ENCODE measurements at regions not wholly inside any gene's neighbourhood (a gene's known extent, or its start where the extent isn't known, plus 50 kb on each side); places are given as distances from the start of the nearest gene placed in this dataset.

- no peak overlapping the region for H3K9ac ChIP-seq (ENCODE audit: low read depth, low read length)
- H3K4me1 ChIP-seq (ENCODE audit: insufficient read depth, low read length): peaks cover 16% of the 10 kb centered on the region; the same call in 1 of the 2 replicates
- H3K27me3 ChIP-seq (ENCODE audit: insufficient read depth, low read length): no peaks in the 10 kb centered on the region
- no peak overlapping the region for H3K27ac ChIP-seq (ENCODE audit: low read depth, low read length)
- H3K9me3 ChIP-seq (ENCODE audit: insufficient read depth, low read depth, low read length): no peaks in the 10 kb centered on the region
- H3K4me3 ChIP-seq (ENCODE audit: low read length): no peak overlapping the region
- 90% methylated on average over 4 of the region's 4 CpGs for WGBS
- H3K36me3 ChIP-seq (ENCODE audit: insufficient read depth, low read length): no peaks in the 10 kb centered on the region
These were observed 96.2 kb upstream of the RUNX3 start for GRCh38 chr1:25026304-25026703.

DNA sequence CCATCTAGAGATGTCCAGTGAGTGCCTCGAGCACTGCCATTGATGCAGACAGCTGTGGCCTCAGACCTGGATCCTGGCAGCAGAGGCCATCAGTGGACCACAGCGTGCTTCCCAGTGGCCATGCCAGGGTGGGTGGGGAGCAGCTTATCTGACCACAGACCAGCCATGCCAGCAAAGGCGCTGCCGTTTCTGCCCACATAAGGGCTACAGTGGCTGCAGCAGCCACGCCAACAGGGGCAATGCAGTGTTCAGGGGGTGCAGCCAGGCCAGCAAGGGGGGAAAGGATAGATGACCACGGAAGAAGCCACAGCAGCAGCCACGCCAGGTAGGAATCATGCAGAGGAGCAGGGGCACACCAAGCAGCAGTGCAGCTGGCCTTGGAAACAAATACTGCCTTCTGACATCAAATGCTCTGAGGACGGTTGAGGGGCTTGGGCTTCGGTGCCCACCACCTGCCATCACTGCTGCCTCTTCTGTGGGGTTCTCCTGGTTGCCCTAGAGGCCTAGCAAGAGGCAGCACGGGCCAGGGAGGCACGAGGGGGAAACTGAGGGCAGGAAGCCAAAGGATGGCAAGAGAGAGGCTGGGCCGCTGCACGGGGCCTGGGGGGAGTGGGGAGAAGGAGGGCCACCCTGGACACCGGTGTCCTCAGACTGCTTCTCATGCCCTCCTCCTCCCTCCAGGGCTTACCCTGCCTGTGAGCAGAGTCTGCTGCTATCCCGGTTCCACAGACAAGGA is 94.7 kb upstream of the RUNX3 start:
- H3K36me3 ChIP-seq (ENCODE audit: insufficient read depth, low read length): no peaks in the 10 kb centered on the region
- H3K4me3 ChIP-seq (ENCODE audit: low read length): no peak overlapping the region
- WGBS: 93% methylated on average over 14 of the region's 15 CpGs
- H3K9me3 ChIP-seq (ENCODE audit: insufficient read depth, low read depth, low read length): no peaks in the 10 kb centered on the region
- H3K27ac ChIP-seq (ENCODE audit: low read depth, low read length): no peak overlapping the region
- no peaks in the 10 kb centered on the region for H3K27me3 ChIP-seq (ENCODE audit: insufficient read depth, low read length)
- H3K9ac ChIP-seq (ENCODE audit: low read depth, low read length): no peak overlapping the region
- peaks cover 16% of the 10 kb centered on the region; the same call in 1 of the 2 replicates for H3K4me1 ChIP-seq (ENCODE audit: insufficient read depth, low read length)

DNA sequence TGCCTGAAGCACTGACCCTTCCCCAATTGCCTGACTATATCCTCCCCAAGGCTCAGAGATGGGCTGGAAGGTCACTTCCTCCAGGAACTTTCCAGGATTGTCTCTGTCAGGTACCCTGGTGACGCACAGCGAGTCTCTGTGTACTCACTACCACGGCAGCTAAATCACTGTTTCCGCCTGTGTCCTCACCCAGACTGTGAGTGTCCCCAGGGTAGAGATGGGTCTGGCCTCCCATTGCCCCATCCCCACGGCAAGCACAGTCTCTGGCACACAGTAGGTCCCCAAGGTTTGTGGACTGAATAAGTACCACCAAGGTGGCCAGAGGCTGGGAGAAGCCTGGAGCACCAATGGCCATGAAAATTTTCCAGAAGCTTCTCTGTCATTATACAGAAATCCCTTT is 93.8 kb upstream of the RUNX3 start:
- Histone ChIP-seq H3K9me3 (ENCODE audit: insufficient read depth, low read depth, low read length) (no peaks in the 10 kb centered on the region), H3K36me3 (ENCODE audit: insufficient read depth, low read length) (no peaks in the 10 kb centered on the region), H3K9ac (ENCODE audit: low read depth, low read length) (no peak overlapping the region), H3K4me1 (ENCODE audit: insufficient read depth, low read length) (peaks cover 22% of the 10 kb centered on the region; the same call in 1 of the 2 replicates), H3K27me3 (ENCODE audit: insufficient read depth, low read length) (no peaks in the 10 kb centered on the region), H3K27ac (ENCODE audit: low read depth, low read length) (no peak overlapping the region), H3K4me3 (ENCODE audit: low read length) (no peak overlapping the region)
- WGBS: 93% methylated on average over 5 of the region's 5 CpGs

DNA sequence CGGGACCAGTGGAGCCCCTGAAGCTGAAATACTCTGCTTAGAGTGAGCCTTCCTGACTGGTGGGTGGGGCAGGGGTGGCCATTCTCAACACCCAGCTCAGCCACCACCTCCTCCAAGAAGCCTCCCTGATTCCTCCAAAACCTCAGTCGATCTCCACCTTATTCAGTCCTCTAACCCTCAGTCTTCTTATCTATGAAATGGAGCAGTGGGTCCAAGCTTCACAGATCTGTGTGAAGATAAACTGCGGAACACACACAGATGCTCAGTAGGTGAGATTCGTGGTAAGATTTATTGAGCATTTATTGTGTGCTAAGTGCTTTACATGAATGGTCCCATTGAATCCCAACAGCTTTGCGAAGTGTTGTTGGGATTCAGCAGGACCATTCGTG is 93.1 kb upstream of the RUNX3 start:
- H3K27me3 ChIP-seq (ENCODE audit: insufficient read depth, low read length): no peaks in the 10 kb centered on the region
- WGBS: 69% methylated on average over 6 of the region's 6 CpGs
- peaks cover 23% of the 10 kb centered on the region; the same call in 1 of the 2 replicates for H3K4me1 ChIP-seq (ENCODE audit: insufficient read depth, low read length)
- no peaks in the 10 kb centered on the region for H3K9me3 ChIP-seq (ENCODE audit: insufficient read depth, low read depth, low read length)
- H3K4me3 ChIP-seq (ENCODE audit: low read length): no peak overlapping the region
- H3K36me3 ChIP-seq (ENCODE audit: insufficient read depth, low read length): no peaks in the 10 kb centered on the region
- peak overlapping the region; percentile 93; the same call in 1 of the 2 replicates for H3K27ac ChIP-seq (ENCODE audit: low read depth, low read length)
- H3K9ac ChIP-seq (ENCODE audit: low read depth, low read length): no peak overlapping the region

GRCh38 chr1:25022361-25023189 is 92.5 kb upstream of the RUNX3 start:
- Histone ChIP-seq H3K27ac (ENCODE audit: low read depth, low read length) (peak overlapping the region; percentile 93), H3K9ac (ENCODE audit: low read depth, low read length) (0 out of 2 replicates have a peak overlapping the region, but pooled peaks have one; percentile 9), H3K9me3 (ENCODE audit: insufficient read depth, low read depth, low read length) (no peaks in the 10 kb centered on the region), H3K27me3 (ENCODE audit: insufficient read depth, low read length) (no peaks in the 10 kb centered on the region), H3K4me1 (ENCODE audit: insufficient read depth, low read length) (peaks cover 29% of the 10 kb centered on the region), H3K4me3 (ENCODE audit: low read length) (no peak overlapping the region), H3K36me3 (ENCODE audit: insufficient read depth, low read length) (no peaks in the 10 kb centered on the region)
- 26% methylated on average over 20 of the region's 20 CpGs for WGBS

DNA sequence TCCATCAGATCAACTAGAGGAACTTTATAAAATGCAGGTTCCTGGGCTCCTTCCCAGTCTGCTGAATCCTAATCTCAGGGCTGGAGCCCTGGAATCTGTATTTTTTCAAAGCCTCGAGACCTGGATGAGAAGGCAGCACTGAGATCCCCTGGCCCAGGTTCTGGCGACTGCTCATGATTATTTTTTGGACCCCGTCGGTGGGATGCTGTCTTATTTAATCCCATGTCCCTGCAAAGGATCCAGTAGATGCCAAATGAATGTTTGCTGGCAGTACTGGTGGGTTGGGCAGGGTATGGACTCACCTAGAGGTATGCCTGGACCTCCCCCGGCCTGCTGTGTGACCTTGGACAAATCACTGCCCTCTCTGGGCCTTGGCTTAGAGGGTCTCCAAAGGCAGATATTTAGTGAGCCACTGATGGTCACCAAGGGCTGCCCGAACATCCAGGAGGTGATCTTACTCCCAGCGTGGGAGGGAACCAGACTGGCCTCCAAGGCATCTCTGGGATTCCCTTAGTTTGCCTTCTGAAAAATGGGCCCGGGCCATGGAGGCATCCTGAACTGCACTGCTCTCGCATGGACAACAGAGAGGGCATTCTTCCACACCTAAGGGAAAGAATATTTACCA is 91.6 kb upstream of the RUNX3 start:
- Histone ChIP-seq H3K27ac (ENCODE audit: low read depth, low read length) (no peak overlapping the region; the same call in 1 of the 2 replicates), H3K4me1 (ENCODE audit: insufficient read depth, low read length) (peaks cover 23% of the 10 kb centered on the region), H3K36me3 (ENCODE audit: insufficient read depth, low read length) (no peaks in the 10 kb centered on the region), H3K9ac (ENCODE audit: low read depth, low read length) (no peak overlapping the region), H3K27me3 (ENCODE audit: insufficient read depth, low read length) (no peaks in the 10 kb centered on the region), H3K4me3 (ENCODE audit: low read length) (no peak overlapping the region), H3K9me3 (ENCODE audit: insufficient read depth, low read depth, low read length) (no peaks in the 10 kb centered on the region)
- WGBS: 81% methylated on average over 9 of the region's 9 CpGs

DNA sequence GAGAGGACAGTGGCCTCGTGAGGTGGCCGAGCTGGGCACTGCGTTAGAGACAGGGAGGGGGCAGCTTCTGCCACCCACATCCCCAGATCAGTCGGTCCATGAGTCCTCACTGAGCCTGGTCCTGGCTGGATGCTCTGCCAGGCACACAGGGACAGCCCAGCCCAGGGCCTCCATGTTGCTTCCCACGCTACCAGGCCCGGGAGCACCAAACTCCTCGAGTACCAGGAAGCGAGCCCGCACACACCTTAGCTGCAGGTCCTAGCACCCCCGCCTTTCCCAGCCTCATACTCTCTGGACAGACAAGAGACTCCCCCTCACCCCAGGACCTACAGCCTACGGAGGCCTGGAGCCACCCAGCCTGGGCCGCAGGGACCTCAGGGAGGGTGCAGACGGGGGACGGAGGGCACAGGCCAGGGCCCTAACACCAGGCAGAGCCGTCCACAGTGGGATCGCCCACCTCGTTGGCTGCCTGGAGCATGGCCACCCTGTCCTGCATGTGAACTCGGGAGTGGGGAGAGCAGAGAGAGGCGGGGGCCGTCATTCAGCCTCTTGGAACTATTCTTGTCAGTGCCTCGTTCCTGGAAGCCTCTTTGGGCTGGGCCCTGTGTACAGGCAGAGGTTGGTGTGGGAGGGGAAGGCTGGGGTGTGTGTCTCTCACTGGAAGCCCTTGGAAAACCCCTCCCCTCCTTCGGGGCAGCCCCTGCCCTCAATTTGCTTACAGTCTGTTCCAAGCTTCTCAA is 90.9 kb upstream of the RUNX3 start:
- H3K9me3 ChIP-seq (ENCODE audit: insufficient read depth, low read depth, low read length): no peaks in the 10 kb centered on the region
- H3K9ac ChIP-seq (ENCODE audit: low read depth, low read length): no peak overlapping the region
- peaks cover 19% of the 10 kb centered on the region for H3K4me1 ChIP-seq (ENCODE audit: insufficient read depth, low read length)
- no peaks in the 10 kb centered on the region for H3K27me3 ChIP-seq (ENCODE audit: insufficient read depth, low read length)
- H3K4me3 ChIP-seq (ENCODE audit: low read length): no peak overlapping the region
- WGBS: 85% methylated on average over 21 of the region's 22 CpGs
- no peak overlapping the region for H3K27ac ChIP-seq (ENCODE audit: low read depth, low read length)
- no peaks in the 10 kb centered on the region for H3K36me3 ChIP-seq (ENCODE audit: insufficient read depth, low read length)

GRCh38 chr1:25020173-25020845 is 90.2 kb upstream of the RUNX3 start:
- Histone ChIP-seq H3K36me3 (ENCODE audit: insufficient read depth, low read length) (no peaks in the 10 kb centered on the region), H3K27ac (ENCODE audit: low read depth, low read length) (no peak overlapping the region), H3K9ac (ENCODE audit: low read depth, low read length) (no peak overlapping the region), H3K4me1 (ENCODE audit: insufficient read depth, low read length) (peaks cover 19% of the 10 kb centered on the region), H3K4me3 (ENCODE audit: low read length) (no peak overlapping the region), H3K27me3 (ENCODE audit: insufficient read depth, low read length) (no peaks in the 10 kb centered on the region), H3K9me3 (ENCODE audit: insufficient read depth, low read depth, low read length) (no peaks in the 10 kb centered on the region)
- WGBS: 89% methylated on average over 15 of the region's 15 CpGs

DNA sequence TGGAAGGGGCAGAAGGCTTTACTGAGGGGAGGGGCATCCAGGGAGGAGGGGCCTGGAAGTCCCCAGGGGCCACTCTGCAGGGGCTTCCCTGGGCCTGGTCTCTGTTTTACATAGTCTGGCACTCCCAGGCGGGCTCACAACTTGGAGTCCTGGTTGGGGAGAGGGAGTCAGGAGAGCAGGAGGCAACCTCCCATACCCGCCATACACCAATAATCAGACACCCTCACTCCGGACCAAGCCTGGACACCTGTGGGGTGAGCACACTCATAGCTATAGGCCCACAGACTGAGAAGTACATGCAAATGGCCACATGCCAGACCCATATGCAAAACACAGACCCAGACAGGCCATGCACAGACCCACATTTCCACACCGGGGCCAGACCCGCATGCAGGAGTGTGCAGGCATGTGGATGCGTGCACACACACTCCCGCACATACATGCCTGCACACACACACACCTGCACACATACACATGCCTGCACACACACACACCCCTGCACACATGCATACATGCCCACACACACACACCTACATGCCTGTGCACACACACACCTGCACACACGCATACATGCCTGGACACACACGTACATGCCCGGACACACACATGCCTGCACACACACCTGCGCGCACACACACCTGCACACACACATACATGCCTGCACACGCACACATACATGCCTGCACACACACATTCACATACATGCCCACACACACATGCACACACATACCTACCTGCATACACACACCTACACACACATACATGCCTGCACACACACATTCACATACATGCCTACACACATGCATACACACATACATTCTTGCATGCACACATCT is 89.5 kb upstream of the RUNX3 start:
- H3K9ac ChIP-seq (ENCODE audit: low read depth, low read length): no peak overlapping the region
- H3K36me3 ChIP-seq (ENCODE audit: insufficient read depth, low read length): no peaks in the 10 kb centered on the region
- no peaks in the 10 kb centered on the region for H3K9me3 ChIP-seq (ENCODE audit: insufficient read depth, low read depth, low read length)
- no peak overlapping the region for H3K27ac ChIP-seq (ENCODE audit: low read depth, low read length)
- H3K4me3 ChIP-seq (ENCODE audit: low read length): no peak overlapping the region
- H3K4me1 ChIP-seq (ENCODE audit: insufficient read depth, low read length): peaks cover 19% of the 10 kb centered on the region
- H3K27me3 ChIP-seq (ENCODE audit: insufficient read depth, low read length): no peaks in the 10 kb centered on the region
- 88% methylated on average over 12 of the region's 13 CpGs for WGBS

DNA sequence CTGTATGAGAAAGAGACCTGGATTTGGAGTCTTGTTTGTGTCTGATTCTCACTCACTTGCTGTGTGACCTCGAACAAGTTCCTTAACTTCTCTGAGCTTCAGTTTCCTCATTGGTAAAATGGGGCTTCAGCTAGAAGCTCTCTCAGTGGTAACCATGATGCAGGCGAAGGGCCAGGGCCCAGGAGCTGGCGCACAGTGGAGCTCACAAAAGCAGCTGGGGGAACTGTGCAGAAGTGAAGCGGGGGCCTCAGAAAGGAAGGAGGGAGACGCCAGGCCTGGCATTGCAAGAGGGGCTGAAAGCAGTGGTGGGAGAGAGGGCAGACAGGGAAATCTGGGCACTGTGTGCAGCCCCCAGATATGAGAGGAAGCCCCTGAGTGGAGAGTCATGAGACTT is 88.9 kb upstream of the RUNX3 start:
- Histone ChIP-seq H3K36me3 (ENCODE audit: insufficient read depth, low read length) (no peaks in the 10 kb centered on the region), H3K9ac (ENCODE audit: low read depth, low read length) (no peak overlapping the region), H3K27me3 (ENCODE audit: insufficient read depth, low read length) (no peaks in the 10 kb centered on the region), H3K9me3 (ENCODE audit: insufficient read depth, low read depth, low read length) (no peaks in the 10 kb centered on the region), H3K4me3 (ENCODE audit: low read length) (no peak overlapping the region), H3K4me1 (ENCODE audit: insufficient read depth, low read length) (peaks cover 19% of the 10 kb centered on the region), H3K27ac (ENCODE audit: low read depth, low read length) (no peak overlapping the region)
- WGBS: 91% methylated on average over 5 of the region's 5 CpGs
